T-helper 1 cell (primary cell): ENCODE measurements at regions not wholly inside any gene's neighbourhood (a gene's known extent, or its start where the extent isn't known, plus 50 kb on each side); places are given as distances from the start of the nearest gene placed in this dataset.

Experiments used
- DNase-seq, 5 donors: peaks; one replicate each; pipeline ENCODE4 v3.0.0-alpha.2; 2012 to 2020

- no peak for DNase-seq
Measured at GRCh38 chr4:169807934-169808509, 50.3 kb upstream of the HPF1 start.
